ENCODE measurements at regions not wholly inside any gene's neighbourhood (a gene's known extent, or its start where the extent isn't known, plus 50 kb on each side); places are given as distances from the start of the nearest gene placed in this dataset.

DNA sequence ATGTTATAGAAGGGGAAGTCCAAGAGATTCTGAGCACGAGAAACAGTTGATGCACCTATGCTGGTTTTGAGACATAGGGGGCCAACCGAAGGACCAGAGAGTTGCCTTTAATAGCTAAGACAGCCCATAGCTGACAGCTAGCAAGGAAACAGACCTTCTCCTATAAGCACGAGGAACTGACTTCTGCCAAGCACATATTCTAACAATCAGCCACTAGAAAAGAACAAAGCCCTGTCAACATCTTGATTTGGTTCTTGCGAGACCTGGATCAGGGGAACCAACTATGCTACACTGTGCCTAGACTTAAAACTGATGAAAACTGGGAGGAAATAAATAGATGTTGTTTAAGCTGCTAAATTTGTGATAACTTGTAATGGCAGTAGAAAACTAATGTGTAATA lies 785.6 kb downstream of the TMTC2 start:
- Histone ChIP-seq H3K4me1 (ENCODE audit: control insufficient read depth in 1 of 2, insufficient read depth in 2 of 2, low read length in 2 of 2) (no peaks in the 10 kb centered on the region), H3K27me3 (ENCODE audit: control insufficient read depth in 1 of 2, insufficient read depth in 2 of 2, low read length in 1 of 2) (no peaks in the 10 kb centered on the region), H3K27ac (ENCODE audit: low read depth in 1 of 2, low read length in 2 of 2) (no peak overlapping the region), H3K9me3 (ENCODE audit: control insufficient read depth, low read length) (no peaks in the 10 kb centered on the region), H3K36me3 (ENCODE audit: control insufficient read depth in 1 of 2, insufficient read depth in 2 of 2, low read length in 1 of 2) (no peaks in the 10 kb centered on the region), H3K4me3 (ENCODE audit: low read length in 2 of 2) (no peak overlapping the region)
- 88 to 91% methylated on average over 4 of the region's 4 CpGs for WGBS, 2 donors
- no peak for DNase-seq
- no peak for ATAC-seq (ENCODE audit: low FRiP score)
- intact Hi-C loops (cut with DNase I): no loop called here

GRCh38 chr12:83471341-83471740 lies 784.6 kb downstream of the TMTC2 start:
- 77 to 89% methylated on average over 6 of the region's 6 CpGs for WGBS, 2 donors
- no peaks in the 10 kb centered on the region for H3K27me3 ChIP-seq (ENCODE audit: control insufficient read depth in 1 of 2, insufficient read depth in 2 of 2, low read length in 1 of 2)
- ATAC-seq (ENCODE audit: low FRiP score) (no peak), DNase-seq (no peak)
- intact Hi-C loops (cut with DNase I): no loop called here
- no peak overlapping the region for H3K4me3 ChIP-seq (ENCODE audit: low read length in 2 of 2)
- H3K9me3 ChIP-seq (ENCODE audit: control insufficient read depth, low read length): no peaks in the 10 kb centered on the region
- H3K4me1 ChIP-seq (ENCODE audit: control insufficient read depth in 1 of 2, insufficient read depth in 2 of 2, low read length in 2 of 2): no peaks in the 10 kb centered on the region
- H3K27ac ChIP-seq (ENCODE audit: low read depth in 1 of 2, low read length in 2 of 2): no peak overlapping the region
- no peaks in the 10 kb centered on the region for H3K36me3 ChIP-seq (ENCODE audit: control insufficient read depth in 1 of 2, insufficient read depth in 2 of 2, low read length in 1 of 2)

GRCh38 chr12:83470749-83471148 lies 784.0 kb downstream of the TMTC2 start:
- Histone ChIP-seq H3K27ac (ENCODE audit: low read depth in 1 of 2, low read length in 2 of 2) (no peak overlapping the region), H3K36me3 (ENCODE audit: control insufficient read depth in 1 of 2, insufficient read depth in 2 of 2, low read length in 1 of 2) (no peaks in the 10 kb centered on the region), H3K27me3 (ENCODE audit: control insufficient read depth in 1 of 2, insufficient read depth in 2 of 2, low read length in 1 of 2) (no peaks in the 10 kb centered on the region), H3K9me3 (ENCODE audit: control insufficient read depth, low read length) (no peaks in the 10 kb centered on the region), H3K4me3 (ENCODE audit: low read length in 2 of 2) (no peak overlapping the region), H3K4me1 (ENCODE audit: control insufficient read depth in 1 of 2, insufficient read depth in 2 of 2, low read length in 2 of 2) (no peaks in the 10 kb centered on the region)
- WGBS, 2 donors: 83 to 86% methylated on average over 3 of the region's 3 CpGs
- DNase-seq (no peak), ATAC-seq (ENCODE audit: low FRiP score) (no peak)
- intact Hi-C loops (cut with DNase I): no loop called here

GRCh38 chr12:83468988-83469908 lies 782.5 kb downstream of the TMTC2 start:
- H3K4me1 ChIP-seq (ENCODE audit: control insufficient read depth in 1 of 2, insufficient read depth in 2 of 2, low read length in 2 of 2): no peaks in the 10 kb centered on the region
- no peak overlapping the region for H3K4me3 ChIP-seq (ENCODE audit: low read length in 2 of 2)
- intact Hi-C loops (cut with DNase I): no loop called here
- ATAC-seq (ENCODE audit: low FRiP score): no peak
- no peaks in the 10 kb centered on the region for H3K36me3 ChIP-seq (ENCODE audit: control insufficient read depth in 1 of 2, insufficient read depth in 2 of 2, low read length in 1 of 2)
- no peaks in the 10 kb centered on the region for H3K9me3 ChIP-seq (ENCODE audit: control insufficient read depth, low read length)
- no peak overlapping the region for H3K27ac ChIP-seq (ENCODE audit: low read depth in 1 of 2, low read length in 2 of 2)
- WGBS, 2 donors: 17 to 23% methylated on average over 5 of the region's 5 CpGs
- DNase-seq: no peak
- H3K27me3 ChIP-seq (ENCODE audit: control insufficient read depth in 1 of 2, insufficient read depth in 2 of 2, low read length in 1 of 2): no peaks in the 10 kb centered on the region

- Histone ChIP-seq H3K9me3 (ENCODE audit: control insufficient read depth, low read length) (no peaks in the 10 kb centered on the region), H3K27ac (ENCODE audit: low read depth in 1 of 2, low read length in 2 of 2) (no peak overlapping the region), H3K4me1 (ENCODE audit: control insufficient read depth in 1 of 2, insufficient read depth in 2 of 2, low read length in 2 of 2) (no peaks in the 10 kb centered on the region), H3K36me3 (ENCODE audit: control insufficient read depth in 1 of 2, insufficient read depth in 2 of 2, low read length in 1 of 2) (no peaks in the 10 kb centered on the region), H3K4me3 (ENCODE audit: low read length in 2 of 2) (no peak overlapping the region), H3K27me3 (ENCODE audit: control insufficient read depth in 1 of 2, insufficient read depth in 2 of 2, low read length in 1 of 2) (no peaks in the 10 kb centered on the region)
- DNase-seq (no peak), ATAC-seq (ENCODE audit: low FRiP score) (no peak)
- intact Hi-C loops (cut with DNase I): no loop called here
- 40 to 50% methylated on average over 2 of the region's 2 CpGs for WGBS, 2 donors
Observed at GRCh38 chr12:83465632-83466031, 778.9 kb downstream of the TMTC2 start.

DNA sequence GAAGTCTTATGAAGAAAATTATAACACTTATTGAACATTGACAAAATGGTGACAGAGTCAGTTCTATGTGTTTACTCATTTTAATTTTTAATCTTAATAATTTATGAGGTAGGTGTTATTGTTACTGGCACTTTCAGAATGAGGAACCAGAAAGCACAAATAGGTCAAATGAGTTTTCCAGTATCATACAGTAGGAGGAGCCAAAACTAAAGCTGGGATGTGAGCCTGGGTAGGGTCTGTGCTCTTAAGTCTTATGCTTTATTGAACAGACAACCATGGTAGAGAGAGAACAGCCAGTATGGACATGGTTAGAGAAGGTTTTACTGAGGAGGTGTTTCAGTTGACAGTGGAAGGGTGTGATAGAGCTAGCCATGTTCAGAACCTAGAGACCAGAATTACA lies 775.7 kb downstream of the TMTC2 start:
- DNase-seq (no peak), ATAC-seq (ENCODE audit: low FRiP score) (no peak)
- Histone ChIP-seq H3K27me3 (ENCODE audit: control insufficient read depth in 1 of 2, insufficient read depth in 2 of 2, low read length in 1 of 2) (peaks cover 0 to 2% of the 10 kb centered on the region in 2 donors), H3K36me3 (ENCODE audit: control insufficient read depth in 1 of 2, insufficient read depth in 2 of 2, low read length in 1 of 2) (no peaks in the 10 kb centered on the region), H3K27ac (ENCODE audit: low read depth in 1 of 2, low read length in 2 of 2) (no peak overlapping the region), H3K9me3 (ENCODE audit: control insufficient read depth, low read length) (no peaks in the 10 kb centered on the region), H3K4me3 (ENCODE audit: low read length in 2 of 2) (no peak overlapping the region), H3K4me1 (ENCODE audit: control insufficient read depth in 1 of 2, insufficient read depth in 2 of 2, low read length in 2 of 2) (no peaks in the 10 kb centered on the region)
- intact Hi-C loops (cut with DNase I): no loop called here

DNA sequence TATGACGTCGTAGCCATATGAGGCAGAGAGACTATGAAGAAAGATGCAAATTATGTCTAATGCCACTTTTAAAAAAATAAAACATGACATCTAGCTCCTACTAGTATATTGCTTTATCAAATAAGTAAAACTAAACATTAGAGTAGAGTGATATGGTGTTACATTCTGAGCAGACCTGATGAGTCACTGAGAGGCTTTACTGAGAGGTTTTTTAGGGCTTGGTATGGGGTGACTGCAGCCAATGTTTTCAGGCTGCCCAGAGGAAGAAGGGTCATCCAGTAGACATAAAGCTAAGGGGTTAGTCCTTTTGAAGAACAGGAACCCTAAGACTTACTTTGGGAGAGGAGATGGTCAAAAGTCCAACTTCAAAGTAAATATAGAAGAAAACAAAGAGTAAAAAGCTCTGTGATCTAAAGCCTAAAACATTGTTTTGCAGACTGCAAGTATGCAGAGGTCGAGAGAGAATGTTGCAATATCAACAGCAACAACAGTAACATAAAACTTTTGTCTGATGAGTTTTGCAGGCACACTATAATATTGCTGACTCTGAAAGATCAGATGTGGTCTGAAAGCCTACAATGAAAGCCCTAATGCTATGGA lies 774.7 kb downstream of the TMTC2 start:
- Histone ChIP-seq H3K36me3 (ENCODE audit: control insufficient read depth in 1 of 2, insufficient read depth in 2 of 2, low read length in 1 of 2) (no peaks in the 10 kb centered on the region), H3K27me3 (ENCODE audit: control insufficient read depth in 1 of 2, insufficient read depth in 2 of 2, low read length in 1 of 2) (peaks cover 0 to 2% of the 10 kb centered on the region in 2 donors), H3K9me3 (ENCODE audit: control insufficient read depth, low read length) (no peaks in the 10 kb centered on the region), H3K27ac (ENCODE audit: low read depth in 1 of 2, low read length in 2 of 2) (no peak overlapping the region), H3K4me3 (ENCODE audit: low read length in 2 of 2) (no peak overlapping the region), H3K4me1 (ENCODE audit: control insufficient read depth in 1 of 2, insufficient read depth in 2 of 2, low read length in 2 of 2) (no peaks in the 10 kb centered on the region)
- 69 to 70% methylated on average over 3 of the region's 3 CpGs for WGBS, 2 donors
- intact Hi-C loops (cut with DNase I): no loop called here
- ATAC-seq (ENCODE audit: low FRiP score) (no peak), DNase-seq (no peak)

DNA sequence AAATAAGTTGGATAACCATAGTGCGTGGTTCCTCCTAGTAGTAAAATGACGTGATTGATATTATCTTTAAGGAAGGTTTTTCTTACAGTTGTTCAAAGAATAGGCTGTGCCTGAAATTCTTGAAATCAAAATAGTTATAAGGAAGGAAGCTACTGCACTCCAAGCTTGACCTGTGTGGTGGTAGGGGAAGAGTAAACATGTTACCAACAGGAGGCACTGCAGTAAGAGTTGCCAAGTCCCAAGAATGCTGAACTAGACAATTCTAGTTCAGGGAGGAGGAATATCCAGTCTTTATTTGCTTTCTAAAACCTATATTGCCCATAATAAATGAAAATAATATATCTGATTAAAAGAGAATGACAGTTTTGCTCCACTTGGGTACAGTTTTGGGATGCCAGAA lies 764.5 kb downstream of the TMTC2 start:
- intact Hi-C loops (cut with DNase I): no loop called here
- DNase-seq (no peak), ATAC-seq (ENCODE audit: low FRiP score) (no peak)
- no peak overlapping the region for H3K27ac ChIP-seq (ENCODE audit: low read depth in 1 of 2, low read length in 2 of 2)
- no peaks in the 10 kb centered on the region for H3K4me1 ChIP-seq (ENCODE audit: control insufficient read depth in 1 of 2, insufficient read depth in 2 of 2, low read length in 2 of 2)
- no peaks in the 10 kb centered on the region for H3K27me3 ChIP-seq (ENCODE audit: control insufficient read depth in 1 of 2, insufficient read depth in 2 of 2, low read length in 1 of 2)
- WGBS, 2 donors: 81 to 88% methylated on average over 2 of the region's 2 CpGs
- peaks cover 1% of the 10 kb centered on the region for H3K9me3 ChIP-seq (ENCODE audit: control insufficient read depth, low read length)
- no peak overlapping the region for H3K4me3 ChIP-seq (ENCODE audit: low read length in 2 of 2)
- H3K36me3 ChIP-seq (ENCODE audit: control insufficient read depth in 1 of 2, insufficient read depth in 2 of 2, low read length in 1 of 2): no peaks in the 10 kb centered on the region

GRCh38 chr12:83434600-83434999 lies 747.9 kb downstream of the TMTC2 start:
- Histone ChIP-seq H3K4me3 (ENCODE audit: low read length in 2 of 2) (no peak overlapping the region), H3K9me3 (ENCODE audit: control insufficient read depth, low read length) (no peaks in the 10 kb centered on the region), H3K4me1 (ENCODE audit: control insufficient read depth in 1 of 2, insufficient read depth in 2 of 2, low read length in 2 of 2) (no peaks in the 10 kb centered on the region), H3K27me3 (ENCODE audit: control insufficient read depth in 1 of 2, insufficient read depth in 2 of 2, low read length in 1 of 2) (no peaks in the 10 kb centered on the region), H3K27ac (ENCODE audit: low read depth in 1 of 2, low read length in 2 of 2) (no peak overlapping the region), H3K36me3 (ENCODE audit: control insufficient read depth in 1 of 2, insufficient read depth in 2 of 2, low read length in 1 of 2) (no peaks in the 10 kb centered on the region)
- 55 to 67% methylated on average over 1 of the region's 1 CpG for WGBS, 2 donors
- no peak for ATAC-seq (ENCODE audit: low FRiP score)
- DNase-seq: no peak
- intact Hi-C loops (cut with DNase I): no loop called here
